PC-3 (cell line): ENCODE measurements at regions not wholly inside any gene's neighbourhood (a gene's known extent, or its start where the extent isn't known, plus 50 kb on each side); places are given as distances from the start of the nearest gene placed in this dataset.
"Not testable (repeated sequence)": the region's sequence is repeated elsewhere in the genome, so short reads cannot be mapped to it uniquely, and the experiment has no call there.

Experiments
- EZH2 ChIP-seq: fragments of 300-600 bp; sonication (generic); IDR thresholded peaks from one replicate; pipeline ENCODE4 v1.6.1; 2017; ENCODE audit warnings: antibody characterized with exemption, mild to moderate bottlenecking, low read length; ENCODE audit not compliant: unreplicated experiment
- EZH2phosphoT487 ChIP-seq: fragments of 300-600 bp; sonication (generic); IDR thresholded peaks from 2 replicates; pipeline ENCODE4 v1.6.1; 2018; ENCODE audit warnings: mild to moderate bottlenecking, antibody characterized with exemption, low read length, borderline replicate concordance
- TF ChIP-seq, protein P1 (sequence below): fragments of 300-600 bp; sonication (generic); conservative IDR thresholded peaks from 2 replicates; pipeline ENCODE4 v1.5.1; 2017; ENCODE audit warnings: antibody characterized with exemption, low read depth, mild to moderate bottlenecking, low read length

DNA sequence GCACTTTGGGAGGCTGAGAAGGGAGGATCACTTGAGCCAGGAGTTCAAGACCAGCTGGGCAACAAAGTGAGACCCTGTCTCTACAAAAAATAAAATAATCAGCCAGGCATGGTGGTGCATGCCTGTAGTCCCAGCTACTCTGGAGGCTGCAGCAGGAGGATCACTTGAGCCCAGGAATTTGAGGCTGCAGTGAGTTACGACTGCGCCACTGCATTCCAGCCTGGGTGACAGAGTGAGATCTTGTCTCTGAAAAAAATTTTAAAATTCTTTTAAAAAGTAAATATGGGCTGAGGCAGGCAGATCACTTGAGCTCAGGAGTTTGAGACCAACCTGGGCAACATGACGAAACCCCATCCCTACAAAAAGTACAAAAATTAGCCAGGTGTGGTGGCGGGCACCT, 91.4 kb upstream of the VGLL4 start:
- TF ChIP-seq, protein P1, sequence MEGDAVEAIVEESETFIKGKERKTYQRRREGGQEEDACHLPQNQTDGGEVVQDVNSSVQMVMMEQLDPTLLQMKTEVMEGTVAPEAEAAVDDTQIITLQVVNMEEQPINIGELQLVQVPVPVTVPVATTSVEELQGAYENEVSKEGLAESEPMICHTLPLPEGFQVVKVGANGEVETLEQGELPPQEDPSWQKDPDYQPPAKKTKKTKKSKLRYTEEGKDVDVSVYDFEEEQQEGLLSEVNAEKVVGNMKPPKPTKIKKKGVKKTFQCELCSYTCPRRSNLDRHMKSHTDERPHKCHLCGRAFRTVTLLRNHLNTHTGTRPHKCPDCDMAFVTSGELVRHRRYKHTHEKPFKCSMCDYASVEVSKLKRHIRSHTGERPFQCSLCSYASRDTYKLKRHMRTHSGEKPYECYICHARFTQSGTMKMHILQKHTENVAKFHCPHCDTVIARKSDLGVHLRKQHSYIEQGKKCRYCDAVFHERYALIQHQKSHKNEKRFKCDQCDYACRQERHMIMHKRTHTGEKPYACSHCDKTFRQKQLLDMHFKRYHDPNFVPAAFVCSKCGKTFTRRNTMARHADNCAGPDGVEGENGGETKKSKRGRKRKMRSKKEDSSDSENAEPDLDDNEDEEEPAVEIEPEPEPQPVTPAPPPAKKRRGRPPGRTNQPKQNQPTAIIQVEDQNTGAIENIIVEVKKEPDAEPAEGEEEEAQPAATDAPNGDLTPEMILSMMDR = not testable (repeated sequence)
- not testable (repeated sequence) for TF ChIP-seq EZH2phosphoT487, EZH2
